Thyroid gland (tissue), 4 donors: ENCODE measurements at regions not wholly inside any gene's neighbourhood (a gene's known extent, or its start where the extent isn't known, plus 50 kb on each side); places are given as distances from the start of the nearest gene placed in this dataset.
"Not testable (repeated sequence)": the region's sequence is repeated elsewhere in the genome, so short reads cannot be mapped to it uniquely, and the experiment has no call there.

Experiments
- DNase-seq, 2 donors: peaks; one replicate each; pipeline ENCODE4 v3.0.0-alpha.2; 2019
- H3K27ac ChIP-seq, 3 donors: fragments of 200-600 bp; sonication (generic); 1 replicate in 2 of 3; 2 replicates in 1 of 3; pipeline ENCODE4 v1.5.1; 2016 to 2019; ENCODE audit warnings: mild to moderate bottlenecking in 1 of 3, moderate library complexity in 1 of 3
- H3K27me3 ChIP-seq: fragments of 200-600 bp; sonication (generic); one replicate; pipeline ENCODE4 v1.5.1; 2019
- H3K36me3 ChIP-seq, 2 donors: fragments of 200-600 bp; sonication (generic); one replicate each; pipeline ENCODE4 v1.5.1; 2016 to 2019
- H3K4me1 ChIP-seq, 2 donors: fragments of 200-600 bp; sonication (generic); one replicate each; pipeline ENCODE4 v1.5.1; 2017 to 2019
- H3K4me3 ChIP-seq, 3 donors: fragments of 200-600 bp; sonication (generic); replicated peaks in 1 of 3; 1 replicate in 2 of 3; 2 replicates in 1 of 3; pipeline ENCODE4 v1.5.1; 2016; ENCODE audit warnings: mild to moderate bottlenecking in 1 of 3
- H3K9me3 ChIP-seq: fragments of 200-600 bp; sonication (generic); one replicate; pipeline ENCODE4 v1.5.1; 2017
- POLR2A ChIP-seq, 2 donors: fragments of 450-650 bp; IDR thresholded peaks; one replicate each; pipeline ENCODE4 v1.6.1; 2017; ENCODE audit warnings: antibody characterized with exemption in 2 of 2, mild to moderate bottlenecking in 2 of 2, moderate library complexity in 1 of 2
- WGBS, 2 donors: methylation state at CpG; one replicate each; pipeline ENCODE4 v1.1.5; 2017; 5-methylcytosine and 5-hydroxymethylcytosine counted together
- intact Hi-C: fragments of 100-400 bp; cut with DNase I; formaldehyde crosslinking; loops from one replicate; pipeline ENCODE4 v1.15.1; 2023
- TF ChIP-seq, protein P1 (sequence below), 6 experiments: fragments of 200-600 bp in 3 of 6; fragments of 450-650 bp in 3 of 6; sonication (generic) in 3 of 6; IDR thresholded peaks; one replicate each; pipeline ENCODE4 v1.5.1; 2016 to 2019; ENCODE audit warnings: antibody characterized with exemption in 6 of 6, mild to moderate bottlenecking in 2 of 6, inconsistent platforms in 1 of 6, moderate library complexity in 1 of 6

DNA sequence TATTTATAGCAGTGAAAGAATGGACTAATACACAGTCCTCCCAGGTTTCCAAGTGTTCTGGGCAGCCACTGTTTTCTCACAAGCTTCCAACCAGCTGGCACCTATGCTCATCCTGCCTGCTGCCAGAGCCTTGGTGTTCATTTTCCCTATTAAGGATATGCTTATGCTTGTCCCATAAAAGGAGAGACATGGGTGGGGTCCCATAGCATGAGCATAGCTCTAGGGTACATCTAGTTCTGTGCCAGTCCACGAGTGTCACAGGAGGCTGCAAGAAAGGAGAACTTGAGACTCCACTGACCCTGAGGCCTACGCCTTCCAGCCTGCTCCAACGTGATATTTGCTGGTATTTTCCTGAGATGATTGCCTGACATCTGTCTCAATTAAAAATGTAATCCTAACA is 192.4 kb upstream of the PTGFR start:
- H3K4me3 ChIP-seq: no peak overlapping the region
- H3K4me1 ChIP-seq: no peaks in the 10 kb centered on the region
- H3K36me3 ChIP-seq: no peaks in the 10 kb centered on the region
- intact Hi-C loops: no loop called here
- TF ChIP-seq POLR2A (IDR thresholded peaks at IDR 0.05): no peak
- TF ChIP-seq, protein P1, sequence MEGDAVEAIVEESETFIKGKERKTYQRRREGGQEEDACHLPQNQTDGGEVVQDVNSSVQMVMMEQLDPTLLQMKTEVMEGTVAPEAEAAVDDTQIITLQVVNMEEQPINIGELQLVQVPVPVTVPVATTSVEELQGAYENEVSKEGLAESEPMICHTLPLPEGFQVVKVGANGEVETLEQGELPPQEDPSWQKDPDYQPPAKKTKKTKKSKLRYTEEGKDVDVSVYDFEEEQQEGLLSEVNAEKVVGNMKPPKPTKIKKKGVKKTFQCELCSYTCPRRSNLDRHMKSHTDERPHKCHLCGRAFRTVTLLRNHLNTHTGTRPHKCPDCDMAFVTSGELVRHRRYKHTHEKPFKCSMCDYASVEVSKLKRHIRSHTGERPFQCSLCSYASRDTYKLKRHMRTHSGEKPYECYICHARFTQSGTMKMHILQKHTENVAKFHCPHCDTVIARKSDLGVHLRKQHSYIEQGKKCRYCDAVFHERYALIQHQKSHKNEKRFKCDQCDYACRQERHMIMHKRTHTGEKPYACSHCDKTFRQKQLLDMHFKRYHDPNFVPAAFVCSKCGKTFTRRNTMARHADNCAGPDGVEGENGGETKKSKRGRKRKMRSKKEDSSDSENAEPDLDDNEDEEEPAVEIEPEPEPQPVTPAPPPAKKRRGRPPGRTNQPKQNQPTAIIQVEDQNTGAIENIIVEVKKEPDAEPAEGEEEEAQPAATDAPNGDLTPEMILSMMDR (IDR thresholded peaks at IDR 0.05): no peak
- no peaks in the 10 kb centered on the region for H3K9me3 ChIP-seq
- no peak overlapping the region for H3K27ac ChIP-seq
- no peaks in the 10 kb centered on the region for H3K27me3 ChIP-seq
- 61 to 73% methylated on average over 3 of the region's 3 CpGs for WGBS, 2 donors
- no peak for DNase-seq

DNA sequence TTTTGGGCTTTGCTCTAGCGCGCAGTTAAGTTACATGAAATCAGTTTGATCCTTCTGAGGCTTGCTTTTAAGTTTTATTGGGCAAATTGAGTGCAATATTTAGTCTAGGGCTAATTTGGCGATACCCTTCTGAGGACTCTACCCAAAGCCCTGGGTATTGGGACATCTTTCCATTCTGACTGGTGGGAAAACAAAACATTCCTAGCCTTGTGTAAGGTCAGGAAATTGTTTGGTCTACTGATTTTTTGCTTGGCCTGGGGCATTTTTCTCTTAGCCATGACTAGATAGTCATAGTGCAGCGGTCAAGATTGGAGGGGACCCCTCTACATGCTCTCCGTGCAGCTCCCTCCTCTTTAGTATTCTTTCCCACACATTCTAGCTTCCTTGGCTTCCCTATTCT is 189.6 kb upstream of the PTGFR start:
- no peak overlapping the region for H3K4me3 ChIP-seq
- H3K36me3 ChIP-seq: no peaks in the 10 kb centered on the region
- intact Hi-C loops: no loop called here
- no peaks in the 10 kb centered on the region for H3K9me3 ChIP-seq
- no peaks in the 10 kb centered on the region for H3K4me1 ChIP-seq
- H3K27ac ChIP-seq: no peak overlapping the region
- 88 to 95% methylated on average over 5 of the region's 5 CpGs for WGBS, 2 donors
- no peak for TF ChIP-seq POLR2A (IDR thresholded peaks at IDR 0.05)
- TF ChIP-seq, protein P1 (IDR thresholded peaks at IDR 0.05): no peak
- no peak for DNase-seq
- no peaks in the 10 kb centered on the region for H3K27me3 ChIP-seq

DNA sequence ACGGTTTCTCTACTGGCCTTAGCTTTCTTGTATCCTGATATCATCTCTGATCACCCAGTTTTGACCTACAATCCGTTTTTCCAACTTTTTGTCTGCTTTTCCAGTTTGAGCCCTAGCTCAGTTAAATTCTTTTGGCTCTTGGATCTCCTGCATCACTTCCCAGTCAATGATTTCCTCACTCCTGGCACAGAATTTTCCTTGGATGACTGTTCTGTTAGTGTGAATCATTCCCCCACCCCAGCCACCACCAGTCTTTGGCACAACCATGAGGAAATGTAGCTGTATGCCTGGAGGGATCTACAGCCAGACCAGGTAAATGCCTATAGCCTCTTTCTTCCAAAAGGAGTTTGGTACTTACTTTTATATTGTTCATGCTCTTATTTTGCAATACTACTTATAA is 187.2 kb upstream of the PTGFR start:
- no peaks in the 10 kb centered on the region for H3K9me3 ChIP-seq
- DNase-seq: no peak
- TF ChIP-seq, protein P1 (IDR thresholded peaks at IDR 0.05): no peak
- no peak for TF ChIP-seq POLR2A (IDR thresholded peaks at IDR 0.05)
- H3K36me3 ChIP-seq: no peaks in the 10 kb centered on the region
- H3K4me1 ChIP-seq: no peaks in the 10 kb centered on the region
- 48 to 58% methylated on average over 2 of the region's 2 CpGs for WGBS, 2 donors
- no peak overlapping the region for H3K4me3 ChIP-seq
- no peak overlapping the region for H3K27ac ChIP-seq
- intact Hi-C loops: no loop called here
- H3K27me3 ChIP-seq: no peaks in the 10 kb centered on the region

DNA sequence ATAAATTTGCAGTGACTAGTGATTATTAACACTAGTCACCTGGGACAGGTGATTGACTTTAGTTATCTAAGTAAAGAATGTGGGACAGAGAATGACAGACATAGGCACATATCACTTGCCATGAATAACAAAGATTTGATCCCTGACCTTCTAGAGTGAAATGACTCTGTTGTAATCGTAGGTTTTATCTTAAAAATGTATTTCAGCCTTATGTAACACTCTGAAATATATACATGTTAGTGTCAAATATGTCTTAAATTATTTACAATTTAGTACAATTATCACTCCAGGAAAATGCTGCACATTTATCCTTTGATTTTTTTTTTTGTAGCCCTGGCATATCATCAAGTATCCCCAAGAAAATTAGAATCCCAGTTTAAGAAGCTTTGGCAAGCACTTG is 186.4 kb upstream of the PTGFR start:
- no peaks in the 10 kb centered on the region for H3K9me3 ChIP-seq
- intact Hi-C loops: no loop called here
- H3K27ac ChIP-seq: no peak overlapping the region
- WGBS, 2 donors: 82 to 83% methylated on average over 1 of the region's 1 CpG
- no peaks in the 10 kb centered on the region for H3K36me3 ChIP-seq
- H3K4me1 ChIP-seq: no peaks in the 10 kb centered on the region
- TF ChIP-seq POLR2A (IDR thresholded peaks at IDR 0.05): no peak
- TF ChIP-seq, protein P1 (IDR thresholded peaks at IDR 0.05): no peak
- H3K27me3 ChIP-seq: no peaks in the 10 kb centered on the region
- no peak overlapping the region for H3K4me3 ChIP-seq
- DNase-seq: no peak

DNA sequence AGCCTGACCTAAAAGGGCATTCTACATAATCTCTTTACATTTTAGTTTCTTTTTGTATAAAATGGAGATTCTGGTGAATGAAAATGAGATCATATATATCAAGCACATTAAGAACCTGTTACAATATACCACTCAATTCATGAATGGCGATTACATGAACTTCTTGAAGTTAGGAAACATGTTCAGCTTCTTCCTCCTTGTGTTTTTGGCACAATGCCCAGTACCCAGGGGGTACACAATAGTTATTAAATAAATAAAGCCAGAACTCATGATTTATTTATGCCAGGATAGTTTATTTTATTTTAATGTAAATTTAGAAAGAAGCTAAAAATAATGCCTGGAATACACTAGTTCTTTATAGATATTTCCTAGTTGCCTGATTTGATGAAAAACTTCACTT is 186.0 kb upstream of the PTGFR start:
- no peak overlapping the region for H3K27ac ChIP-seq
- TF ChIP-seq POLR2A (IDR thresholded peaks at IDR 0.05): no peak
- TF ChIP-seq, protein P1 (IDR thresholded peaks at IDR 0.05): no peak
- H3K36me3 ChIP-seq: no peaks in the 10 kb centered on the region
- intact Hi-C loops: no loop called here
- H3K4me1 ChIP-seq: no peaks in the 10 kb centered on the region
- no peaks in the 10 kb centered on the region for H3K9me3 ChIP-seq
- 64 to 73% methylated on average over 1 of the region's 1 CpG for WGBS, 2 donors
- no peaks in the 10 kb centered on the region for H3K27me3 ChIP-seq
- no peak for DNase-seq
- H3K4me3 ChIP-seq: no peak overlapping the region

DNA sequence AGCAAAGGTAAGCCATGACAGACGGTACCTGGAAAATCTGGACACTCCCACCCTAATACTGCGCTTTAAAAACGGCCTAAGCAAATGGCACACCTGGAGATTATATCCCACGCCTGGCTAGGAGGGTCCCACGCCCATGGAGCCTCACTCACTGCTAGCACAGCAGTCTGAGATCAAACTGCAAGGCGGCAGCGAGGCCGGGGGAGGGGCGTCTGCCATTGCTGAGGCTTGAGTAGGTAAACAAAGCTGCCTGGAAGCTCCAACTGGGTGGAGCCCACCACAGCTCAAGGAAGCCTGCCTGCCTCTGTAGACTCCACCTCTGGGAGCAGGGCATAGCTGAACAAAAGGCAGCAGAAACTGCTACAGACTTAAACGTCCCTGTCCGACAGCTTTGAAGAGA is 180.5 kb upstream of the PTGFR start:
- H3K4me1 ChIP-seq, H3K36me3 ChIP-seq, DNase-seq, H3K27me3 ChIP-seq, H3K27ac ChIP-seq, H3K4me3 ChIP-seq, H3K9me3 ChIP-seq, intact Hi-C loops: not testable (repeated sequence)
- 87 to 92% methylated on average over 9 to 11 of the region's 11 CpGs for WGBS, 2 donors
